Astrocyte of the spinal cord (primary cell): ENCODE measurements at regions not wholly inside any gene's neighbourhood (a gene's known extent, or its start where the extent isn't known, plus 50 kb on each side); places are given as distances from the start of the nearest gene placed in this dataset.

Experiments used
- DNase-seq: peaks from one replicate; pipeline ENCODE4 v3.0.0; 2011; ENCODE audit warnings: low read depth, low spot score
- H3K4me3 ChIP-seq: 2 replicates; pipeline ENCODE4 v1.5.1; 2011; ENCODE audit warnings: low read depth, mild to moderate bottlenecking, low read length, moderate library complexity
- CTCF ChIP-seq: IDR thresholded peaks from 2 replicates; pipeline ENCODE4 v1.5.1; 2012; ENCODE audit warnings: low read depth, mild to moderate bottlenecking, low read length, inconsistent platforms
- in situ Hi-C: cut with HindIII; loops from 2 replicates; pipeline ENCODE4 v1.10.0; 2017; ENCODE audit warnings: low sequenced_read_pairs

GRCh38 chr1:88350648-88351047 lies 333.4 kb upstream of the PKN2 start:
- TF ChIP-seq CTCF = no peak
- no peak for DNase-seq
- H3K4me3 ChIP-seq = no peak overlapping the region
- in situ Hi-C loops = no loop called here

GRCh38 chr1:88351960-88352359 lies 332.1 kb upstream of the PKN2 start:
- in situ Hi-C loops = no loop called here
- no peak for TF ChIP-seq CTCF
- no peak for DNase-seq
- H3K4me3 ChIP-seq = no peak overlapping the region

DNA sequence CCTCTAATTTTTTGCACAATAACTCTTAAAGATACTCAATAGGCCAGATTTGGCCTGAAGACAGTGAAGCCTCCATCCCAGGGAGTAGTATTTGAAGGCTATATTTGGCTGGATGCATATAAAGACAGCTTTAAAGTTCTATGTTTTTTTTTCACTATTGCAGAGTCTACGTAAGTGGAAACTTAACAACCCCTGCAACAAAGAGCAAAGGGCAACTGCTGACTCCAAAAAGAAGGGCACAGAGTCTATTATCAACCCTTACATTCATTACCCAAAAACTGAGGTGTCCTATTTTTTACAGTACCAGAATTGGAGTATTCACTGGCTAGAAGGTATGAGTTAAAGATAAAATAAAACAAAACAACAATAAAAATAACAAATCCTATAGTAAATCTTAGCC lies 329.8 kb upstream of the PKN2 start:
- DNase-seq = no peak
- no peak for TF ChIP-seq CTCF
- in situ Hi-C loops = no loop called here
- H3K4me3 ChIP-seq = no peak overlapping the region

- H3K4me3 ChIP-seq = no peak overlapping the region
- no peak for TF ChIP-seq CTCF
- in situ Hi-C loops = no loop called here
- DNase-seq = no peak
These were observed 326.3 kb upstream of the PKN2 start for GRCh38 chr1:88357729-88358128.

GRCh38 chr1:88371436-88372023 lies 312.5 kb upstream of the PKN2 start:
- DNase-seq = no peak
- in situ Hi-C loops = no loop called here
- no peak for TF ChIP-seq CTCF
- H3K4me3 ChIP-seq = no peak overlapping the region

DNA sequence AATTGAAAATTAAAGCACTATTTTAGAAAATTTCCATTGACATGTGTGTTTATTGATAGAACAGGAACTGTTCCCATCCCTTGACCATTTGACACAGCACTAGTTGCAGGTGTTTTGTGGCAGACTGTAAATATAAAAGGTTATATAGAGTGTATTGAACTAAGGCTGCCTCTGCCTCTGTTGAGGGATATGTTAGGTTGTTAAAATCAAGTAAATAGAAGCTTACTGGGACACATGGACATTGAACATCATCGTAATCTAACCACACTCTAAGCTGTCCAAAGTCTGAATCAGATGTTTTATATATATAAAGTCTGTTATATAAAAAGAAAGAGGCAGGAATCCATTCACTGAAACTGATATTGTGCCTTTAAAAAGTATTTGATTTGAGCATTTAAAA lies 308.1 kb upstream of the PKN2 start:
- in situ Hi-C loops = no loop called here
- H3K4me3 ChIP-seq = no peak overlapping the region
- TF ChIP-seq CTCF = no peak
- DNase-seq = no peak

DNA sequence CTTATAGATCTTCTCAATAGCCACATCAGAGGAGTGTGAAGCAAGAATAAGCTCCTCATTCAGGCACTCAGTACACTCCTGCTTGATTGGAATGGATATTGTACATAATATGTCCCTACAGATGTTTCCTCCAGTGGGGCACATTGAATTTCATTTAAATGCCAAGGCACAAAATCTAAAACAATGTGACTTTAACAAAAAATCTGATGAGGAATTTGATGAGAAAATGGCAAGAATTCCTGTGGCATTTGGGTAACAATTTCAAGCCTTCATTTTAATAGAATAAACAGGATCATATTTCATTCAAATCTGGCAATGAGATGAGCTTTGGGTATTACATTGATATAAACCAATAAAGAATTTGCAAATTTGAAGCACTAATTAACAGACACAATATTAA lies 307.7 kb upstream of the PKN2 start:
- in situ Hi-C loops = no loop called here

More for the DNA sequence above, 307.7 kb upstream of the PKN2 start:
- DNase-seq = no peak
- TF ChIP-seq CTCF = no peak
- H3K4me3 ChIP-seq = no peak overlapping the region
